NCI-H748 (cell line): ENCODE measurements at regions not wholly inside any gene's neighbourhood (a gene's known extent, or its start where the extent isn't known, plus 50 kb on each side); places are given as distances from the start of the nearest gene placed in this dataset.
"Not testable (repeated sequence)": the region's sequence is repeated elsewhere in the genome, so short reads cannot be mapped to it uniquely, and the experiment has no call there.

Source experiments
- DNase-seq: peaks from one replicate; lab custom pipeline; 2025; ENCODE audit not compliant: unreplicated experiment; lab: John Stamatoyannopoulos, UW

DNA sequence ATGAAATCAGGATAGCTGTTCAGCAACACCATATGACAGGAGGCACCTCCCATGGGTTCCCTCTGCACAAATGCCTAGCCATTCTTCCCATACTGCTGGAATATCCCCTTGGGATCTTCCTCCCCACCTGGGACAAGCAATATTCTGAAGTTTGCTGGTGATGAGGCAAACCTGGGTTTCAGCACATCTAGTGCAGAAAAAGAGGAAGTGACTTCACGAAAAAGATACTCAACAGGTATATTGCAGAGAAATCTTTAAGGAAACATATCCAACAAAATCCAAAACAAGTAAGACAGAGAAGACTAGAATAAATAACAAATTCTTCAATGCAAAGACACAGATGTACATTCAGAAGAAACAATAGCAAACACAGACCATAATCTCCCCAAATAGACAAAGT is 1497.0 kb downstream of the PCDH9 start:
- DNase-seq = no peak

DNA sequence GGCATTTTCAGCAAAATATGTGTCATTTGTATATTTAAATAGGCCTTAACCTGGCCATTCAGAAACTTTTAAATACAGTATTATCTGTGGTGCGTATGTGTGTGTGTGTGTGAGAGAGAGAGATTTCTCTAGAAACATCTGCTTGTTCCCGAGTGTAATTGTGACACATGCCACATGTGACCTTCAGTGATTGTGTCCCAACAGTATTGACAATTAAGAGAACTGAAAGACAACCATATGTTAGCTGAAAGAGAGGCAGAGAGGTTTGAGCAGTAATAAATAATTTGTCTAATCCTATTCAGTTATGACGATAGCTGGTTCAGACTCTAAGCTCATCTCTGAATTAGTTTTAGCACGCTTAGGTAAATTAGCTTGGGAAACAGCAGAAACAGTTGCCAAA is 1503.1 kb downstream of the PCDH9 start:
- DNase-seq = no peak

DNA sequence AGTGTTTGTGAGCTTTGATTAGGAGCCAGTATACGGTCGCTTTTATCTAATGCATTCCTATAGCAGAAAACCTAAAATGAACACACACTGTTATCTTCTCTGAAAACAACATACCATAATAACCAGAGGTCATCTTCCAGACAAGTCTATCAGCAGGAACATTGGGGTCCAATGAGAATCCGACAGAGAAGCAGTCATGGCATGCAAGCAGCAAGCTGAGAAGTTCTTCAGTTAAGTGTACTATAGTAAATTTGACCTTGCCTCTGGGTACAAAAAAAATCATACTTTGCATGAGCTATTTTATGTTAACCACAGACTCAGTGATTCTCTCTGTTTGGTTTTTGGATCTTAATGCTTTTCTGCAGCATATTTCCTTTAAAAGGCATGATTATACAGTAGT is 1505.1 kb downstream of the PCDH9 start:
- no peak for DNase-seq

DNA sequence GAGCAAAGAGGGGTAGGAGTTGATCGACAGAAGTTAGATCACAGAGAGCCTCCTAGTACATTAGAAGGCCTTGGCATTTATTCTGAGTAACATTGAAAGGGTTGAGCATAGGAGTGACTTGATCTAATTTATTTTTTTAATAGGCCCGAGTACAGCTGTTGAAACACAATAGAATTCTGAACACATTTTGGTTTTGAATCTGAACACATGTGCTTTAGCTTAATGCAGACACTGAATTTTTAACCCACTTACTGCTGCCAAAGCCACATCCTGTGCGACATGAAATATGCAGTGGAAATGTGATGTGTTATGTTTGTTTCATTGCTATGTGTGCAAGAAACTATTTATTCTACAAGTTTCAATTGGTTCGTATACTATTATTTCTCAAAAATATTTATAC is 1505.9 kb downstream of the PCDH9 start:
- no peak for DNase-seq

DNA sequence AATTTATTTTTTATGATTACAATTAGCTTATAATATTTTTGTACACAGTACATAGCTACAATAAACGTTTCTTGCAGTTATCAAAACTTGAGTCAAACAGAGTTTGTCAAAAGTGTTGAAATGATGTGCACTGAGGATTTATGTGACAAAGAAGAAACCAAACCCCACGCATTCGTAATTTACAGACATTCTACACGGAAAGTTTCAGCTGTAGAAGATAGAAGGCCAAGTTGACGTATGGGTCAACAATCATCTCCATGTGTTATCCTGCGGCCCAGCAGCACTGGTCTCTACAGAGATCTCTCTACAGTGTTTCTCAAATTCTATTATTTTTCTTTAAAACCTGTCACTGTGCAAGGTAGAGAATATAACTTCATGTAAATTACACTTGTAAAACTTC is 1507.6 kb downstream of the PCDH9 start:
- DNase-seq = no peak

DNA sequence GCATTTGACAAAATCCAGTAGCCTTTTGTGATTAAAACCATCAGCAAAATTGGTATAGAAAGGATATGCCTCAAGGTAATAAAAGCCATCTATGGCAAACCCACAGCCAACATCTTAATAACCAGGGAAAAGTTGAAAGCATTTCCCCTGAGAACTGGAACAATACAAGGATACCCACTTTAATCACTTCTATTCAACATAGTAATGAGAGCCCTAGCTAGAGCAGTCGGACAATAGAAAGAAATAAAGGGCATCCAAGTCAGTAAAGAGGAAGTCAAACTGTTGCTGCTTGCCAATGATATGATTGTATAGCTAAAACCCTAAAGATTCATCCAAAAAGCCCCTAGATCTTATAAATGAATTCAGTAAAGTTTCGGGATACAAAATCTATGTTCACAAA is 1510.3 kb downstream of the PCDH9 start:
- DNase-seq = no peak

DNA sequence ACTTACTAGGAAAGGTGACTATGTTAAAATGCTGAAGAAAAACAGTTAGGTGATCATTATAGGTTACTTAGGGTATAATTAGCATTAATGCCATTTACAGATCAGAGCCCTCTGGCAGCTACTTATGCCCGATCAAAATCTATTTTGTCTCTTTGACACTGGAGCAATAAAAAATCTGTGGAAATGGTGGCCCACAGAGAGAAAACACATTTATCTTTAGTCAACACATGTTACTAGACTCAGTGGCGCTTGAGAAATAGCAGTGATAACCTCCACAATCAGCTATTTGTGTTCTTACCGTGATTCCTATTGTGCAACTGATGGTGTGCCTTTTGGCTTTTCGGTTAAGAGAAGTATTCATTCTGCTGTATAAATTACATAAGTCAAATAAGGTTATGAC is 1519.6 kb downstream of the PCDH9 start:
- DNase-seq = peak; percentile 32

DNA sequence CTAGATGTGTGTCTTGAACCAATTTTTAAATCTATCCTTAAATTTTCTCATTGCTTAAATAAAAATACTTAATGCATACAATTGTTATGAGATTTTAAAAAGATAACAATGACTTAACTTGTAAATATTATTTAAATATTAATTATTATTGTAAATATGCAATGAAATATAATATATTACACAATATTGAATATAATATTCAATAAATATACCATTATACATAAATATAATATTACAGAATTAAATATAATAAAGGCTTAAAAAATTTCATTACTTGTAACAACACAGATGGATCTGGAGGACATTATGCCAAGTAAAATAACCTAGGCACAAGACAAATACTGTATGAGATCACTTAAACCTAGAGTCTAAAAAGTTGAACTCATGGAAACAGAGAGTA is 1532.3 kb downstream of the PCDH9 start:
- no peak for DNase-seq

DNA sequence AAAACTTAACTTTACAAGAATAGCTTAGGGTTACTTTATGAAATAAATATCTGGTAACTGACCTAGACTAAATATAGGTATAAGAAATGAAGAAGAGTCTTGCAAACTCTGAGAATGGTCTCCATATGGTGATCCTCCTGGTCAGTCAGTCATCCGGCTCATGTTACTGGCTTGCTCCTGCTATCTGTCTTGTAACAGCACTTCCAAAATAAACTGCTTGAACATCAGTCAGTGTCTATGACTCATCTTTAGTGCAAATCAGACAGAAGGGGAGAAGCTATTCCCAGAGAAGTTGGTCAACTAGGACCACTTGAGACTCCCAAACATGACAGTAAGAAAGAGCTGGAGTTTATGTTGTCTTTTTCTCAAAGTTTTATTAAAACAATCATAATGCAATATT is 1550.9 kb downstream of the PCDH9 start:
- no peak for DNase-seq

DNA sequence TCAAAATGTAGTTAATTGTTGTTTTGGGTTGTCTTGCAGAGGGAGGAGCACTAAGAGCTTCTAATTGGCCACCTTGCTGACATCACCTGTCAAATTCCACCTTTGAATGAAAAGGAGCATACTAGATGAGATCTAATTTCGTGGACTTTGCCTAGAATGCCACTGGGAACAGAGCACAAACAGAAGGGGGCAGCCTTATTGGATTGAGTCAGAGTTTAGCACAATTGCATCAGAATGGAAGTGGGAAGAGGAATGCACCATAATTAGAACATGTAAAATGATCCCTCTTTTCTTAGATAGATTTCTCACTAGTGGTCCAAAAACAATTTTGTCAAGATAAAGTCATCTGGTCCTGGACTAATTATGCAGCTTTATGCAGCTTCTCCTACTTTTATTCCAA is 1552.2 kb downstream of the PCDH9 start:
- peak; percentile 32 for DNase-seq

DNA sequence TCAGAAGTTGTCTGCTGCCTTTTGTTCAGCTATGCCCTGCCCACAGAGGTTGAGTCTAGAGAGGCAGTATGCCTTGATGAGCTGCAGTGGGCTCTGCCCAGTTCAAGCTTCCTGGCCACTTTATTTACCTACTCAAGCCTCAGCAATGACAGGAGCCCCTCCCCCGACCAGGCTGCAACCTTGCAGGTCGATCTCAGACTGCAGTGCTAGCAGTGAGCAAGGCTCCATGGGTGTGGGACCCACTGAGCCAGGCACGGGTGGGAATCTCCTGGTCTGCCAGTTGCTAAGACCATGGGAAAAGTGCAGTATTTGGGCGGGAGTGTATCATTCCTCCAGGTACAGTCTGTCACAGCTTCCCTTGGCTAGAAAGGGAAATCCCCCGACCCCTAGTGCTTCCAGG is 1554.8 kb downstream of the PCDH9 start:
- DNase-seq = not testable (repeated sequence)

DNA sequence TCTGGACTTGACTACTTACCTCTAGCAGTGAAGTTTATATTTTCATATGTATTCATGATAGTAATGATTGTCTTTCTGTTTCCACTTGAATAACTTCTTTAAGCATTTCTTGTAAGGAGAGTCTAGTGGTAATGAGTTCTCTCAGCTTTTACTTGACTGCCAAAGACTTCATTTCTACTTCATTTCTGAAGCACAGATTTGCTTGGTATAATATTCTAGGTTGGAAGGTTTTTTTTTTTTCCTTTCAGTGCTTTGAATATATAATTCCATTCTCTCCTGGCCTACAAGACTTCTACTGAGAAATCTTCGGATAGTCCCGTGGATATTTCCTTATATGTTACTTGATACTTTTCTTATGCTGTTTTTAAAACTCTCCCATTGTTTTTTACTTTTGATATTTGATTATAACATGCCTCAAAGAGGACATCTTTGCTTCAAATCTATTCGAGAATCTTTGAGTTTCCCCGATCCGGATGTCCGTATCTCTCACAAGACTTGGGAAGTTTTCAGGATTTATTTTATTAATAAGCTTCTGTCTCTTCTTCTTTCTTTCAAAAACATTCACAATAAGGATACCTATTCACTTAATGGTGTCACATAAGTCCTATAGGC is 1560.0 kb downstream of the PCDH9 start:
- DNase-seq = no peak

DNA sequence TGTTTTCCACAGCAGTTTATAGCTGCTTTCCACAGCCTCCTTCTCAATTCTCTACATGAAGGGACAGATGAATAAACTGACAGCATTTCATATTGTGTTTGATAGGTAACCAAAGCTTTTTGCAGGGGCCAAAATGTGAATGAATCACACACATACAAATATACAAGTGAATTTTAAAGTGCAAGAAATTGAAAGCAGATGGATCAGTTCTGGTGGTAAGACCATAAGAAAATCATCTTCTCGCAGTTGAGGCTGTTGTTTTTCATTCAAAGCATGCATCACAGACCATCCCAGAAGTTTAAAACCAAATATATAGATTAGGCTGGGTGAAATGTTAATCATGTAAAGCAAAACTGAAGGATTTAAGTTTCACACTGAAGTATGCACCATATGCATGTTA is 1569.4 kb downstream of the PCDH9 start:
- DNase-seq = no peak

DNA sequence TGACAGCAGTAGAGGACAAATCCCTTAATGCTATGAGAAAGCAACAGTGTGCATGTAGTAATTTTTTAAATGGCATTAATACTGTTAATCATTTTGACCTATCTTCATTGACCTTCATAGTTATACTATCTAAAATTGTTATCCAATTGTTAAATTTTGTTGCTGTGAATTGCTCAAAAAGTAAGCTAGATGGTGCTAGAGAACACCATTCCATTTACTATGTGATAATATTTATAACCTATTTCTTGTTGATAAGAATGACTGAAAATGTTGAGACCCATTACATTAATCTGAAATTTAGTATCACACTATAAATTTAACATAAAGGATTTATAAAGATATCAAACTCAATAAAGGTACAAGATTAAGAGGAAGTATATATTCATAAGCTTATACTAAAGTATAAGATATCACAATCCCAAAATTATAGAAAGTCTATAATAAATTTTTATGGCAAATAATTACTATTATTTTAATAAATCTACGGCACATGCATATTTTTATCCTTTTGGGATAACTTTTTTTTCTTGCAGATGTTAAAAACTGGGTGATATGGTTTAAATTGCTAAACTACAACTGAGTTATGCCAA is 1573.3 kb downstream of the PCDH9 start:
- DNase-seq = peak; percentile 50

DNA sequence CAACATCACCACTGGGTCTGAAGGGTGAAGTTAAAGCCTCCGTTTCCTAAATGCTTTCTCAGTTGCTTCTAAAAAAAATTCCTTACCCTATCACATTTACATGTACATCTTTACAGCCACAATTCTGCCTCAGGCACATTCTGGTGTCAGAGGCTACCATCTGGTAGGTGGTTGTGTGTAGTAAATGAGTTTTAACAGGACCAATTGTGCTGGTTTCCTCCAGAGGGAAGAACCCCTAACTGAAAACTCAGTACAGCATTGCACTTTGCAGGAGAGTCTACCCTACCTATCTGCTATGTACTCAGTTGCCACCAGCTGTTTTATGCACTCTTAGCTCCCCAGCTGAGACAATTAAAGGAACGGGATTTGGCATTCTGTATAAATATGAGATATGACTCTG is 1576.5 kb downstream of the PCDH9 start:
- DNase-seq = peak; percentile 64

DNA sequence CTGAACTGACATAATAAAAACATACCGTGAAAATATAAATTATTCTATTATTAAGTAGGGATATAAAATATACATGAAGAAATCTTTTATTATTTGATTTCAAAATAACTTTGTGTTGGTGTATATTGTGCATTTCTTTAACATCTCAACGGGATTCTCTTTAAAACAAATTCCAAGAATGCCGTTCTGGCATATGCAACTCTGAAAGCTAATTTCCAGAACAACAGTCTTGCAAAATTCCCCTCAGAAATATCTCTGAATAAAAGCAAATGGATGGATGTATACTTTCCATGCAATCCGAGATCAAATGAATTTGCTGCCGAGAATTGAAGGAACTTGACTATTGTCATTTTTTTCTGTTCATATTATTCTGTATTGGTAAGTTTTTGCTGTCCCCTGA is 1579.8 kb downstream of the PCDH9 start:
- DNase-seq = no peak

DNA sequence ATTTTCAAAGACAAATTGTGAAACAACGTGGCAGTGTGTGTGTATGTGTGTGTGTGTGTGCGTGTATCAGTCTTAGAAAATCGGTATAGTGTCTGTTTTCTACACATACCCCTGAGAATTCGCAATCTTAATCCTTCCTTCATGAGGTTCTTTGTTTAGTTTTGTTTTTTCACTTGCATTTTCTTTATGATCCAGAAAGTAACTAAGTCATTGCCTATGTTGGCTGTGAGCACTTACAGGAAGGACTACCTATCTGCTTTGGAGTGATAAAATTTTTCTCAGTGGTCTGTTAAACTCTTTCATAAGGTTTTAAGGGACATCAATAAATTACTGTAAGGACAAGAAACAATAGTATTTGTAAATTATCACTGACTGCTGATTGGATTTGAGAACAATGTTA is 1587.1 kb downstream of the PCDH9 start:
- no peak for DNase-seq

DNA sequence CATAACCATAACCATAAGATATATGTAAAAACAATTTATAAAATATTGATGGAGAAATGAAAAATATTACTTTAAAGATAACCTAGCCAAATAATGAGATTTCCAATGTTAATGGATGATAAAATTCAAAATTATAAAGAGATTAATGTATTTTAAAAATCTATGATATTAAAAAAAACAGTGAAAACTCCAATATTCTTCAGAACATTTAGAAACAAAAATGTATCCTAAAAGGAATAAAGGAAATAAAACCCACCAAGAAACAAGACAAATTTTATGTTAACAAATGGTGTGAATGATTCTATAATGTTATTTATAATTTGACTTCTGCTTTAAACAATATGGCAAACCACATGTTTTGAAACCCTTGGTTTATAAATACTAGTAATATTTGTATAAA is 1587.8 kb downstream of the PCDH9 start:
- no peak for DNase-seq

DNA sequence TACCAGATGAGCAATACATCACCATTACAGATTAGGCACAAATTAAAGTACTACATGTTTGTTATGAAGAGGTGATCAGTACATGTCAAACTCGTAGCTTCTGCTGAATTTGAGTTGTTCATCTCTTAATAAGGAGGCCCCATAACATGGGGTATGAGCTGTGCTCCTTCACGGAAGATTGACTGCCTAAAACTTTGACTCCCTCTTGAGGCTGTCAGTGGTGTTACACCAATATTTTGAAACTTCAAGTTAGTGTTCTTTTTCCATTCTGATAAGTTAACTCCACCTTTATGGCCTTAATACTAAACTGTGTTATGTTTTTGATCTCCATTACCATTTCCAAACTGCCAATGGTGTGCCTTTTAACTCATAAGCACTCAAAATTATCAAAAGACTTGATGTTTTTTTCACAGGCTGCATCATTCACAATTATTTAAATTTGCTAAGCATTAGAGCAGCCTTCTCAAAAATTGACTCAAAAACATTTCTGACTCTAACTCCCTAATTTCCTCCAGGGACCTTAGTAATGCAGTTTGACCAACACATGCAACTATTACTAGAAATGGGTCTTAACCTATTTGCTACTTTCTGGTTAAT is 1591.5 kb downstream of the PCDH9 start:
- DNase-seq = peak; percentile 76

DNA sequence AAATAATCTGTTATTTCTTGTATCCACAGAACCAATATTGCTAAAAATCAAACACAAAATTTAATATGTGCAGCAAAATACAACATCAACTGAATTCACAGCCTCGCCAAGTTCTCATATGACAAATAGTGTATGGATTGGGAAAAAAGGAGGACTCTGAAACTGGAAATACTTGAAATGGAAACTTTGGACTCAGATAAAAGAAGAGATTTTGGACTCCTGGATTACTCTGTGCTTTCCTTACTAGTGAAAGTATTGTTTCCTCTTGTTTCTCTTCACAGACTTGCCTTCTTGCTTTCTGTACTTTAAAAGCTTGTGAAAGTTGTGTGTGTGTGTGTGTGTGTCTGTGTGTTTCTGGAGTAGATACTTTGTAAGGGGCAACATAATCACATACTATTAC is 1596.3 kb downstream of the PCDH9 start:
- no peak for DNase-seq

DNA sequence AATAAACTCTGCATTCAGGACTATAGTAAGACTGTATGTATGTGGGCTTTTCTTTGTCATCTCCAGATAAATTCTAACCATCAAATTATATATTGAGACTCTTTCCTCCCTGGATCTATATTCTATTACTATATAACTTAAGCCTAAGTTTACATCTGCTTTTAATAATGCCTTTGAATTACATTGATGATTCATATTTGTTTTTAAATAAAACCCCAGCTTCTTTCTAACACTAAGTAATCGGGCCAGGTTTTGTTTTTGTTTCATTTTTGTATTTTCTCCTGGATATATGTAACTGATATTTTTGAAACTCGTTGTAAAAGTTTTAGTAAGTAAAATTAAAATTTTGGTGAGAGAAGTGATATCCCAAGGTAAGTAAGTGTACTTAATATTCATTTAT is 1599.1 kb downstream of the PCDH9 start:
- DNase-seq = no peak

DNA sequence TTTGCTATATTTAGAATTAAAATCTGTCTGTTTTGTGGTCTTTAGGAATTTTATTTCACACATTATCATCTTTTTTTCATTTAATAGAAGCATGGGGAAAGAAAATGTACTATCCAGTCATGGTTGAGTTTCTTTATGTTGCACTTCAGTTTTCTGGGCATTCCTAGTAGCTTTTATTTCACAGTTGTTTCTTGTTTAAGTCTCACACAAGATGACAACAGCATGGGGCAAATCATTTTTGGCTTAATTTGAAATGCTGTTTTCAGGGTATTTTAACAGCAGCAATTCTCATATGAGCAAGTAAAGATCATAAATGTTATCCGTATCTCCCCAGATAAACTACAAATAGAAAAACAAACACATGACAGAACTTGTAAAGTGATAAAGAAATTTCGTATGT is 1600.2 kb downstream of the PCDH9 start:
- no peak for DNase-seq

DNA sequence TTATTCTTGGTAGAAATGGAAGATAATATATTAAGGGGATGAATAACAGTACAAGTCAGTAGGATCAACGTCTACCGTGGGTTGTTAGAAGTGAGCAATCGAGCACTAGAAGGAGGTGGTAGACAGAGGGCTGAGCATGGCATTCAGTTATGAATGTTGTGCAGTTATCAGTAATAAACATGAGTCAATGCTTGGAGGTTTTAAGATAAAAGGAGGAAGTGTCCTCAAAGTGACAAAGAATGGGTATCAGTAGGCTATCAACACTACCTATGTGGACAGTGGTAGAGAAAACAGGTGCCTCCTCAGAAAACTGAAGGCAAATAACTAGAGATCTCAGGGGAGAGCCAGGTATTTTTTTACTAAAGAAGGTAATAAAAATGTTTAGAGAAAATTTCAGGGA is 1607.0 kb downstream of the PCDH9 start:
- DNase-seq = no peak
